H9 (cell line): ENCODE measurements at regions not wholly inside any gene's neighbourhood (a gene's known extent, or its start where the extent isn't known, plus 50 kb on each side); places are given as distances from the start of the nearest gene placed in this dataset.

Source experiments
- DNase-seq: peaks from one replicate; pipeline ENCODE4 v3.0.0-alpha.2; 2017
- H2AFZ ChIP-seq: one replicate; pipeline ENCODE4 v1.6.1; 2013; ENCODE audit warnings: mild to moderate bottlenecking, low read length, control low read depth, moderate library complexity
- H2AK5ac ChIP-seq: 2 replicates; pipeline ENCODE4 v1.6.1; 2013; ENCODE audit warnings: low read length, control low read depth, mixed read lengths; ENCODE audit not compliant: insufficient read length
- H2BK120ac ChIP-seq: one replicate; pipeline ENCODE4 v1.6.1; 2013; ENCODE audit warnings: low read depth, mild to moderate bottlenecking, low read length, control low read depth, inconsistent platforms; ENCODE audit not compliant: poor library complexity, severe bottlenecking
- H2BK12ac ChIP-seq: 2 replicates; pipeline ENCODE4 v1.6.1; 2013; ENCODE audit warnings: low read length, control low read depth, mixed read lengths, low read depth; ENCODE audit not compliant: insufficient read length
- H2BK15ac ChIP-seq: 2 replicates; pipeline ENCODE4 v1.6.1; 2013; ENCODE audit warnings: low read depth, low read length, control low read depth
- H2BK20ac ChIP-seq: one replicate; pipeline ENCODE4 v1.6.1; 2013; ENCODE audit warnings: low read depth, mild to moderate bottlenecking, low read length, control low read depth, inconsistent platforms; ENCODE audit not compliant: poor library complexity, severe bottlenecking
- H2BK5ac ChIP-seq: 2 replicates; pipeline ENCODE4 v1.6.1; 2013; ENCODE audit warnings: low read length, control low read depth, mixed read lengths; ENCODE audit not compliant: insufficient read length
- H3K14ac ChIP-seq: 2 replicates; pipeline ENCODE4 v1.6.1; 2013; ENCODE audit warnings: low read length, control low read depth; ENCODE audit not compliant: insufficient read depth
- H3K18ac ChIP-seq: 2 replicates; pipeline ENCODE4 v1.6.1; 2013; ENCODE audit warnings: low read depth, mild to moderate bottlenecking, mixed read lengths, low read length, control low read depth; ENCODE audit not compliant: insufficient read length
- H3K23ac ChIP-seq: 2 replicates; pipeline ENCODE4 v1.6.1; 2013; ENCODE audit warnings: low read length, control low read depth, mixed read lengths, low read depth; ENCODE audit not compliant: insufficient read length
- H3K23me2 ChIP-seq: 2 replicates; pipeline ENCODE4 v1.6.1; 2013; ENCODE audit warnings: low read depth, mild to moderate bottlenecking, mixed read lengths, low read length, control low read depth; ENCODE audit not compliant: insufficient read length, poor library complexity, severe bottlenecking
- H3K27ac ChIP-seq: 2 replicates; pipeline ENCODE4 v1.5.1; 2013; ENCODE audit warnings: low read length, control low read depth, mixed read lengths, low read depth; ENCODE audit not compliant: insufficient read length
- H3K27me3 ChIP-seq: 2 replicates; pipeline ENCODE4 v1.6.1; 2013; ENCODE audit warnings: low read length, control low read depth, inconsistent platforms; ENCODE audit not compliant: insufficient read depth
- H3K4ac ChIP-seq: 2 replicates; pipeline ENCODE4 v1.6.1; 2013; ENCODE audit warnings: low read depth, mild to moderate bottlenecking, control low read depth, inconsistent platforms, low read length, moderate library complexity
- H3K4me1 ChIP-seq: 2 replicates; pipeline ENCODE4 v1.6.1; 2013; ENCODE audit warnings: low read length, control low read depth, inconsistent platforms; ENCODE audit not compliant: insufficient read depth
- H3K4me2 ChIP-seq: 2 replicates; pipeline ENCODE4 v1.6.1; 2013; ENCODE audit warnings: low read length, control low read depth, mixed read lengths; ENCODE audit not compliant: insufficient read length, insufficient read depth
- H3K56ac ChIP-seq: 2 replicates; pipeline ENCODE4 v1.6.1; 2013; ENCODE audit warnings: low read depth, mild to moderate bottlenecking, mixed read lengths, low read length, control low read depth; ENCODE audit not compliant: insufficient read length
- H3K79me1 ChIP-seq: 2 replicates; pipeline ENCODE4 v1.6.1; 2013; ENCODE audit warnings: low read depth, mild to moderate bottlenecking, moderate library complexity, low read length, control low read depth, inconsistent platforms; ENCODE audit not compliant: insufficient read depth, poor library complexity, severe bottlenecking
- H3K79me2 ChIP-seq: 2 replicates; pipeline ENCODE4 v1.6.1; 2013; ENCODE audit warnings: low read length, control low read depth, inconsistent platforms; ENCODE audit not compliant: insufficient read depth
- H3K9ac ChIP-seq: 2 replicates; pipeline ENCODE4 v1.6.1; 2013; ENCODE audit warnings: low read length, control low read depth, mixed read lengths; ENCODE audit not compliant: insufficient read length; ENCODE audit errors: extremely low read depth
- H3K9me3 ChIP-seq: one replicate; pipeline ENCODE4 v1.6.1; 2013; ENCODE audit warnings: low read depth, low read length, inconsistent platforms; ENCODE audit not compliant: control insufficient read depth
- H3T11ph ChIP-seq: one replicate; pipeline ENCODE4 v1.6.1; 2013; ENCODE audit warnings: mild to moderate bottlenecking, low read length, control low read depth, inconsistent platforms
- H4K20me1 ChIP-seq: one replicate; pipeline ENCODE4 v1.6.1; 2013; ENCODE audit not compliant: control insufficient read depth, insufficient read length, insufficient read depth
- H4K5ac ChIP-seq: 2 replicates; pipeline ENCODE4 v1.6.1; 2013; ENCODE audit warnings: low read depth, mild to moderate bottlenecking, mixed read lengths, low read length, control low read depth; ENCODE audit not compliant: insufficient read length
- H4K8ac ChIP-seq: replicated peaks from 2 replicates; pipeline ENCODE4 v1.6.1; 2013; ENCODE audit warnings: low read length, control low read depth, mixed read lengths, low read depth; ENCODE audit not compliant: insufficient read length
- H4K91ac ChIP-seq: 2 replicates; pipeline ENCODE4 v1.6.1; 2013; ENCODE audit warnings: low read depth, mild to moderate bottlenecking, moderate library complexity, mixed read lengths, low read length, control low read depth; ENCODE audit not compliant: insufficient read length
- H3K27ac Mint-ChIP-seq, 3 experiments: 2 replicates in 2 of 3; 3 replicates in 1 of 3; pipeline ENCODE4 v1.8.0; 2020 to 2021; ENCODE audit warnings: mixed read lengths in 3 of 3, mild to moderate bottlenecking in 1 of 3, moderate library complexity in 1 of 3
- H3K27me3 Mint-ChIP-seq: 2 replicates; pipeline ENCODE4 v1.8.0; 2021; ENCODE audit warnings: low read depth, mild to moderate bottlenecking, moderate library complexity, mixed read lengths
- H3K36me3 Mint-ChIP-seq, 3 experiments: 2 replicates in 2 of 3; 3 replicates in 1 of 3; pipeline ENCODE4 v1.8.0; 2020 to 2021; ENCODE audit warnings: low read depth in 3 of 3, mixed read lengths in 3 of 3; ENCODE audit not compliant: insufficient read depth in 1 of 3
- H3K4me1 Mint-ChIP-seq, 2 experiments: 2 replicates each; pipeline ENCODE4 v1.8.0; 2020; ENCODE audit warnings: mixed read lengths in 2 of 2
- H3K4me3 Mint-ChIP-seq, 2 experiments: 2 replicates in 1 of 2; 3 replicates in 1 of 2; pipeline ENCODE4 v1.8.0; 2020 to 2021; ENCODE audit warnings: mild to moderate bottlenecking in 2 of 2, mixed read lengths in 2 of 2, moderate library complexity in 1 of 2
- H3K9me3 Mint-ChIP-seq, 2 experiments: 2 replicates in 1 of 2; 3 replicates in 1 of 2; pipeline ENCODE4 v1.8.0; 2020; ENCODE audit warnings: mild to moderate bottlenecking in 2 of 2, mixed read lengths in 2 of 2, moderate library complexity in 1 of 2
- CTCF ChIP-seq: fragments of 200-600 bp; sonication (generic); conservative IDR thresholded peaks from 3 replicates; pipeline ENCODE4 v1.8.0; 2021; ENCODE audit warnings: antibody characterized with exemption, mild to moderate bottlenecking
- WGBS: extraction: QIAGEN DNeasy Blood & Tissue Kit; methylation state at CpG from one replicate; pipeline ENCODE4 v1.1.7; 2013; ENCODE audit warnings: missing lambda C conversion rate, low lambda C conversion rate, mixed read lengths; ENCODE audit not compliant: insufficient read length; ENCODE audit errors: extremely low coverage; 5-methylcytosine and 5-hydroxymethylcytosine counted together

GRCh38 chr18:35770376-35771014 is 189.0 kb downstream of the GALNT1 start:
- Histone ChIP-seq H3K4ac (no peak overlapping the region), H3K18ac (no peak overlapping the region), H3K23me2 (no peaks in the 10 kb centered on the region), H3K9ac (no peak overlapping the region), H4K5ac (no peak overlapping the region), H3K56ac (no peak overlapping the region), H3T11ph (no peak overlapping the region), H2BK120ac (no peak overlapping the region), H3K27me3 (no peaks in the 10 kb centered on the region), H2BK15ac (no peak overlapping the region), H2AK5ac (no peak overlapping the region), H3K14ac (no peak overlapping the region), H2BK20ac (no peak overlapping the region), H3K4me1 (no peaks in the 10 kb centered on the region), H4K8ac (no peak overlapping the region), H3K79me2 (no peaks in the 10 kb centered on the region), H2BK5ac (no peak overlapping the region), H3K79me1 (no peaks in the 10 kb centered on the region), H3K4me2 (no peak overlapping the region), H3K23ac (no peak overlapping the region), H2AFZ (no peak overlapping the region), H3K27ac (no peak overlapping the region), H4K20me1 (no peaks in the 10 kb centered on the region), H3K9me3 (no peaks in the 10 kb centered on the region), H4K91ac (no peak overlapping the region), H2BK12ac (no peak overlapping the region)
- H3K4me3 Mint-ChIP-seq = no peak overlapping the region
- no peaks in the 10 kb centered on the region; the same call in none of the 2 replicates for H3K27me3 Mint-ChIP-seq
- H3K4me1 Mint-ChIP-seq = peaks cover 7 to 13% of the 10 kb centered on the region in 2 experiments; a peak in 3 of 4 replicates
- no peak overlapping the region for H3K27ac Mint-ChIP-seq
- no peak for TF ChIP-seq CTCF
- no CpG with 5 or more reads among the region's 5 CpGs for WGBS
- H3K9me3 Mint-ChIP-seq = peaks cover 0 to 1% of the 10 kb centered on the region in 2 experiments; a peak in 2 of 5 replicates
- peaks cover 0 to 2% (median 1%) of the 10 kb centered on the region in 3 experiments; a peak in 3 of 7 replicates for H3K36me3 Mint-ChIP-seq
- DNase-seq = no peak
